Naive thymus-derived CD4-positive, alpha-beta T cell (primary cell): ENCODE measurements at regions not wholly inside any gene's neighbourhood (a gene's known extent, or its start where the extent isn't known, plus 50 kb on each side); places are given as distances from the start of the nearest gene placed in this dataset.

Source experiments
- ATAC-seq: fragments of 150-1000 bp; cut with Tn5 transposase; 2 replicates; pipeline ENCODE4 v1.10.0; 2021; ENCODE audit warnings: mild to moderate bottlenecking, moderate library complexity
- CTCF ChIA-PET: fragments of 350-600 bp; sonication (Branson Sonifier 250); formaldehyde crosslinking; loops from one replicate; lab custom pipeline; 2021; ENCODE audit warnings: antibody characterized with exemption; lab: Charles Lee
- POLR2A ChIA-PET: fragments of 350-600 bp; sonication (Branson Sonifier 250); formaldehyde crosslinking; loops from one replicate; lab custom pipeline; 2021; ENCODE audit warnings: antibody characterized with exemption, inconsistent platforms; lab: Charles Lee
- DNase-seq, 9 donors: peaks; one replicate each; pipeline versions ENCODE4 v3.0.0 to v3.0.0-alpha.2; 2020 to 2022; ENCODE audit warnings: mixed read lengths in 1 of 9
- H3K27ac ChIP-seq: one replicate; pipeline ENCODE4 v1.7.0; 2013; ENCODE audit warnings: mild to moderate bottlenecking, low read depth, low read length, moderate library complexity
- H3K27me3 ChIP-seq, 2 donors: one replicate each; pipeline ENCODE4 v1.7.0; 2013; ENCODE audit warnings: low read length in 2 of 2, mild to moderate bottlenecking in 2 of 2, moderate library complexity in 2 of 2; ENCODE audit not compliant: control insufficient read depth in 2 of 2, insufficient read depth in 2 of 2
- H3K36me3 ChIP-seq, 3 experiments: 1 replicate in 2 of 3; 2 replicates in 1 of 3; pipeline ENCODE4 v1.7.0; 2013; ENCODE audit warnings: low read length in 3 of 3, mild to moderate bottlenecking in 3 of 3, moderate library complexity in 1 of 3; ENCODE audit not compliant: insufficient read depth in 3 of 3, control insufficient read depth in 2 of 3
- H3K4me1 ChIP-seq, 2 donors: one replicate each; pipeline ENCODE4 v1.7.0; 2013; ENCODE audit warnings: low read length in 2 of 2, mild to moderate bottlenecking in 2 of 2, moderate library complexity in 1 of 2; ENCODE audit not compliant: control insufficient read depth in 2 of 2, insufficient read depth in 2 of 2
- H3K4me3 ChIP-seq: 2 replicates; pipeline ENCODE4 v1.7.0; 2013; ENCODE audit warnings: mild to moderate bottlenecking, low read length
- H3K9me3 ChIP-seq, 3 experiments: 1 replicate in 2 of 3; 2 replicates in 1 of 3; pipeline ENCODE4 v1.7.0; 2013; ENCODE audit warnings: low read length in 3 of 3; ENCODE audit not compliant: control insufficient read depth in 2 of 3
- H3K27ac Mint-ChIP-seq, 9 donors: one replicate each; pipeline ENCODE4 v1.8.0; 2020 to 2022; ENCODE audit warnings: mixed read lengths in 9 of 9, mild to moderate bottlenecking in 8 of 9, moderate library complexity in 5 of 9, inconsistent platforms in 2 of 9
- H3K27me3 Mint-ChIP-seq, 5 donors: one replicate each; pipeline ENCODE4 v1.8.0; 2021 to 2022; ENCODE audit warnings: mixed read lengths in 5 of 5, mild to moderate bottlenecking in 1 of 5
- H3K36me3 Mint-ChIP-seq, 5 donors: one replicate each; pipeline ENCODE4 v1.8.0; 2020 to 2022; ENCODE audit warnings: mixed read lengths in 5 of 5, mild to moderate bottlenecking in 3 of 5, inconsistent platforms in 1 of 5
- H3K4me1 Mint-ChIP-seq, 7 donors: one replicate each; pipeline ENCODE4 v1.8.0; 2020 to 2022; ENCODE audit warnings: mixed read lengths in 7 of 7, mild to moderate bottlenecking in 3 of 7, inconsistent platforms in 1 of 7
- H3K4me3 Mint-ChIP-seq, 10 donors: one replicate each; pipeline ENCODE4 v1.8.0; 2020 to 2022; ENCODE audit warnings: mild to moderate bottlenecking in 10 of 10, mixed read lengths in 10 of 10, moderate library complexity in 6 of 10, inconsistent platforms in 2 of 10
- H3K9me3 Mint-ChIP-seq, 11 donors: one replicate each; pipeline ENCODE4 v1.8.0; 2020 to 2022; ENCODE audit warnings: mixed read lengths in 11 of 11, mild to moderate bottlenecking in 4 of 11, inconsistent platforms in 1 of 11, moderate library complexity in 1 of 11
- intact Hi-C, 2 donors: fragments of 100-400 bp; cut with micrococcal nuclease; formaldehyde crosslinking; loops; one replicate each; pipeline ENCODE4 v1.15.1; 2023

DNA sequence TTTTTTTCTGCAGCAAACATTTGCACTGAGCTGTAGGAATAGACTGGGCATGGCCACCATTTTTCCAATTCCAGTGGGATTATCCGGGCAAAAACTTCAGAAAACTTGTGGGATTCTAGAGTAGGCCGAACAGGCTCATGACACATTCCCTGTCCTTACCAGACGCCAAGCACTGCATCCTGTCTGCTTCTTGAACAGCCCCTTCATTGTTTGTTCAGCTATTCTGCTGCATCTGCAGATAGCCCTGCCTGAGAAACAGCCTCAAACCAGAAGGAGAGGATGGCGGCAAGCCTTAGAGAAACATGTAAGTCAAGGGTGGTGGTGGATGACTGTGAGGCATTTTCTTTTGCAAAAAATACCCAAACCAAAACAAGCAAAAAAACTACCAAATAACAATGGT lies 111.8 kb upstream of the NTRK2 start:
- H3K4me3 Mint-ChIP-seq, result no peak overlapping the region
- peaks cover 0 to 41% (median 13%) of the 10 kb centered on the region in 5 donors for H3K27me3 Mint-ChIP-seq
- ATAC-seq (no peak), DNase-seq (no peak)
- H3K36me3 Mint-ChIP-seq, result no peaks in the 10 kb centered on the region
- Histone ChIP-seq H3K9me3 (no peaks in the 10 kb centered on the region), H3K4me3 (no peak overlapping the region), H3K4me1 (no peaks in the 10 kb centered on the region), H3K27me3 (no peaks in the 10 kb centered on the region), H3K36me3 (no peaks in the 10 kb centered on the region), H3K27ac (no peak overlapping the region)
- no peaks in the 10 kb centered on the region for H3K4me1 Mint-ChIP-seq
- H3K27ac Mint-ChIP-seq, result no peak overlapping the region
- CTCF ChIA-PET, result no interaction called here
- POLR2A ChIA-PET, result no interaction called here
- H3K9me3 Mint-ChIP-seq, result peaks cover 0 to 5% (median 2%) of the 10 kb centered on the region in 11 donors
- intact Hi-C loops, result no loop called here

DNA sequence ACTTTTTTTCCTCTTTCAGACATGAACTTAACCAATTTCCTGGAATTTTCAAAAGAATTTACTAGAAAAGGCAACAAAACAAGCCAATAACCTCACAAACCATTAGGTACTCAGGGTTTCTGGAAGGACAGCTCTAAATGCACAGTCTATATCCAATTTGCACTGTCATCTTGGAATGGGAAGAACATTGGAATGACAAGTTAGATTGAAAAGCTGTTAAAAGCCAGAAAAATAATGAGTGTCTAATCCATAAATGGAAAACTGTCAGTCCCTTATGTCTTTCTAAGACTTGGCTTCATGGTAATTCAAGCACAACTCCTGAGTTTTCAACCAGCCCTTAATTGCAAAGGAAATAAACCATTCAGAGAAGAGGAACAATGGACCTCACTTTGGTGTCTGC lies 105.8 kb upstream of the NTRK2 start:
- intact Hi-C loops, result no loop called here
- Mint-ChIP-seq H3K4me3 (no peak overlapping the region), H3K36me3 (no peaks in the 10 kb centered on the region), H3K27me3 (peaks cover 0 to 31% (median 5%) of the 10 kb centered on the region in 5 donors), H3K9me3 (peaks cover 0 to 5% (median 0%) of the 10 kb centered on the region in 11 donors), H3K4me1 (no peaks in the 10 kb centered on the region), H3K27ac (no peak overlapping the region)
- Histone ChIP-seq H3K27me3 (no peaks in the 10 kb centered on the region), H3K4me1 (no peaks in the 10 kb centered on the region), H3K9me3 (no peaks in the 10 kb centered on the region), H3K4me3 (no peak overlapping the region), H3K27ac (no peak overlapping the region), H3K36me3 (no peaks in the 10 kb centered on the region)
- ChIA-PET POLR2A (no interaction called here), CTCF (no interaction called here)
- no peak for DNase-seq
- ATAC-seq, result no peak

DNA sequence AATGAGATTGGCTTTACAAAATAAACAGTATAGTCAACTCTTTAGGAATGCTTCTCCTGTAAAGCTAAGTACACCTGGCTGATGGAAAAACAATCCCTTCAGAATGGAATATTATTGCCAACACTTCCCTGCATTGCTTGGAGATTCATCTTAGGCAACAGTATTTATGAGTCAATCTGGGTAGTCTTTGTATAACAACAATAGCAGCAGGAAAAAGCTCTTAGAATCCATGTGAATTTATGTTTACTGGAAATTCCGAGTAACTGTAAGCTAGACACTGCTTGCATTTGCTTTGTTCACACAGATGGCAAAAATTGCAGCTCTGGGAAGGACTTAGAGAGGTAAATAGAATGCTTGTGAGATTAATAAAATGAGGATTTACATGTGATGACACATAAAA lies 101.7 kb upstream of the NTRK2 start:
- H3K36me3 ChIP-seq, result no peaks in the 10 kb centered on the region
- ChIA-PET POLR2A (no interaction called here), CTCF (no interaction called here)
- Mint-ChIP-seq H3K9me3 (peaks cover 0 to 4% (median 0%) of the 10 kb centered on the region in 11 donors), H3K4me3 (no peak overlapping the region), H3K36me3 (no peaks in the 10 kb centered on the region), H3K27me3 (peaks cover 0 to 15% (median 0%) of the 10 kb centered on the region in 5 donors), H3K27ac (no peak overlapping the region), H3K4me1 (no peaks in the 10 kb centered on the region)
- intact Hi-C loops, result no loop called here
- no peak overlapping the region for H3K4me3 ChIP-seq
- DNase-seq (no peak), ATAC-seq (no peak)
- H3K27me3 ChIP-seq, result no peaks in the 10 kb centered on the region
- no peaks in the 10 kb centered on the region for H3K9me3 ChIP-seq
- no peak overlapping the region for H3K27ac ChIP-seq
- H3K4me1 ChIP-seq, result no peaks in the 10 kb centered on the region

DNA sequence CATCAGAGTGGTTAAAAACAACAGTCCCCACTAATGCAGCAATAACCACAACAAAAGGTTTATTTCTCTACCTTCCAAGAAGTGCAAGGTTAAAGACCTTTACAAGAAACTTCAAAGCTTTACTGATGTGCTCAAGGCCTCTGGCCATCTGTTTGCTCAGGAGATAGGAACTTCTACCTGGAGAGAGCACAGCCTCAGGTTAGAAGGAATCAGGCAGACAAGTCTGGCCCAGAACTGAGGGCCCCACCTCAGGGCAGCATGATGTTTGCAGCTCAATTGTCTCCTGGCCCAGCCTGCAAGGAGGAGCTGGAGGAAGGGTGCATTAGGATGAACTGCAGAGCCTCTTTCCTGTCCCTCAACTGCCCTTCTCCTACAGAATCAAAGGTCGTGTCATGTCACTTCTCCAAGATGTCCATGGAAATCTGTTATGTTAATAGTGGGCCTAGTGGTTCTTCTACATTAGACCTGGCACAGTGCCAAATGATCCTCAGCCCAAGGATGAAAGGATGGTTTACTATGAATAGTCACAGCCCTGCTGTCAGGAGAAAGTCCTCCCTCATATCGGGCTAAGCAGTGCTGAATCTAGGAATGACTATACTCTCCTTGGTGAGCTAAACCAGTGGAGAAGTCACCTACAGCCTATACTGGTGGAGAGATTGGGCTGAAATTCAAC lies 98.9 kb upstream of the NTRK2 start:
- Mint-ChIP-seq H3K27ac (no peak overlapping the region), H3K9me3 (peaks cover 0 to 8% (median 0%) of the 10 kb centered on the region in 11 donors), H3K27me3 (peaks cover 0 to 27% (median 2%) of the 10 kb centered on the region in 5 donors), H3K4me3 (no peak overlapping the region), H3K36me3 (no peaks in the 10 kb centered on the region), H3K4me1 (no peaks in the 10 kb centered on the region)
- Histone ChIP-seq H3K27ac (no peak overlapping the region), H3K9me3 (no peaks in the 10 kb centered on the region), H3K4me1 (no peaks in the 10 kb centered on the region), H3K4me3 (no peak overlapping the region), H3K36me3 (no peaks in the 10 kb centered on the region), H3K27me3 (no peaks in the 10 kb centered on the region)
- ChIA-PET POLR2A (no interaction called here), CTCF (no interaction called here)
- intact Hi-C loops, result no loop called here
- DNase-seq (no peak), ATAC-seq (no peak)

DNA sequence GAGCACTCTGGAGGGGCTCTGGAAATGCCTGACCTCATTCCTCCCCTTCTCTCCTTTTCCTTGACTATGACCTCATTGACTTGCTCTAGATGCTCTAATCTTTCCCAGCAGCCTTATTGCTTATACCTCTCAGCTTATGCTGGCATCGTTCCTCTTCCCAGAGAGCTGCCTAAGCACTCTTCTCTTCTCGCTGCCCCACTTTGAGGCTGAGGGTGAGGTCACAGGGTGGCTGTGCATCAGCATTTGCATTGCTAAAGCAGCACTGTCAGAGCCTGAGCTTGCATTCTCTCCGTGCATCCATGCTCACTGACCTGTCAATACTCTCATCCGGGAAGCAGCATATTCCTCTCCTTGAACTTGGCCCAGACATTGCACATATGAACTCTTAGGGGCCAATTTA lies 96.4 kb upstream of the NTRK2 start:
- Mint-ChIP-seq H3K27ac (no peak overlapping the region), H3K4me3 (no peak overlapping the region), H3K9me3 (peaks cover 0 to 8% (median under 1%) of the 10 kb centered on the region in 11 donors), H3K4me1 (no peaks in the 10 kb centered on the region), H3K27me3 (peaks cover 0 to 31% (median 5%) of the 10 kb centered on the region in 5 donors), H3K36me3 (no peaks in the 10 kb centered on the region)
- H3K9me3 ChIP-seq, result no peaks in the 10 kb centered on the region
- no peaks in the 10 kb centered on the region for H3K36me3 ChIP-seq
- no peak overlapping the region for H3K4me3 ChIP-seq
- CTCF ChIA-PET, result no interaction called here
- ATAC-seq (no peak), DNase-seq (no peak)
- POLR2A ChIA-PET, result no interaction called here
- intact Hi-C loops, result no loop called here
- H3K27me3 ChIP-seq, result no peaks in the 10 kb centered on the region
- H3K4me1 ChIP-seq, result no peaks in the 10 kb centered on the region
- H3K27ac ChIP-seq, result no peak overlapping the region

DNA sequence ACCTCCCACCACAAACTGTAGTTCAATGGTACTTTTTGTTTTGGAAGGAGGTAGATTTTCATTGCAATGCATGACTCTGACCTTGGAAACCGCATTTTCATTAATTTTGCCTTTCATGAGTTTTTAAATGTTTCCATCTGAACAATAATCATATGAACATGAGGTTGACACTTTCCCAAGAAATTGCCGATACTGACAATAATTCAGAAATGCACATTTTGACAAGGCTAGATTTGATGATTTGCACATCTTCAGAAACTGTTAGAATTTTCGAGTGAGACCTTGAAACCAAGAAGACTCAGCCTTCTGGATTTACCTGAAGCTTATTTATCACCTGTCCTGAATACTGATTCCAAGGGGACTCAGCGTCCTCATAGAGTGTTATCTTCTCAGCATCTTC lies 93.8 kb upstream of the NTRK2 start:
- Histone ChIP-seq H3K4me1 (no peaks in the 10 kb centered on the region), H3K27me3 (no peaks in the 10 kb centered on the region), H3K9me3 (no peaks in the 10 kb centered on the region), H3K27ac (no peak overlapping the region), H3K4me3 (no peak overlapping the region), H3K36me3 (no peaks in the 10 kb centered on the region)
- Mint-ChIP-seq H3K4me3 (no peak overlapping the region), H3K36me3 (no peaks in the 10 kb centered on the region), H3K4me1 (no peaks in the 10 kb centered on the region), H3K27me3 (peaks cover 0 to 28% (median 7%) of the 10 kb centered on the region in 5 donors), H3K27ac (no peak overlapping the region), H3K9me3 (peaks cover 0 to 9% (median 0%) of the 10 kb centered on the region in 11 donors)
- ATAC-seq, result no peak
- intact Hi-C loops, result no loop called here
- DNase-seq, result no peak
- ChIA-PET POLR2A (no interaction called here), CTCF (no interaction called here)

DNA sequence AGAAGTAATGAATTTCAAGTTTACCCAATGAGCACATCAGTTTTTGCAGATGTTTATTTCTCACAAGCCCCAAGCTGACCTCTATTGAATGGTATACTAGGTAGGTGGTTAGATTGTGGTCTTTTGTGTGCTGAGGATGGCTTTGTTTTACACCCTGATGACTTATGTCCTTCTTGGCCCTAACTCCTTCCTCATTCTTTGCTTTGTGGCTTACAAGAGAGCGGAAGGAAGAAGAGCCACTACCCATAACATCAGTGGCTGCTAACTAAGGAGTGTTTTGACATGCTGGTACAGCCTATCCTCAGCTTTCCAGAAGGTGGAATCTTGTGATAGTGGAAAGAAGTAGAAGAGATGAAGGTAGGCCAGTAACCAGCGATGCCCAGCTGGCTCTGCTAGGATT lies 85.7 kb upstream of the NTRK2 start:
- H3K4me1 ChIP-seq, result no peaks in the 10 kb centered on the region
- no peak overlapping the region for H3K27ac ChIP-seq
- intact Hi-C loops, result no loop called here
- CTCF ChIA-PET, result no interaction called here
- Mint-ChIP-seq H3K36me3 (no peaks in the 10 kb centered on the region), H3K9me3 (peaks cover 0 to 8% (median 0%) of the 10 kb centered on the region in 11 donors), H3K27ac (no peak overlapping the region), H3K4me1 (peaks cover 0 to 2% (median 0%) of the 10 kb centered on the region in 7 donors), H3K27me3 (peaks cover 0 to 12% (median 3%) of the 10 kb centered on the region in 5 donors), H3K4me3 (no peak overlapping the region)
- POLR2A ChIA-PET, result no interaction called here
- ATAC-seq (no peak), DNase-seq (no peak)
- no peak overlapping the region for H3K4me3 ChIP-seq
- no peaks in the 10 kb centered on the region for H3K27me3 ChIP-seq
- no peaks in the 10 kb centered on the region for H3K36me3 ChIP-seq
- no peaks in the 10 kb centered on the region for H3K9me3 ChIP-seq
